B cell (primary cell): ENCODE measurements at regions not wholly inside any gene's neighbourhood (a gene's known extent, or its start where the extent isn't known, plus 50 kb on each side); places are given as distances from the start of the nearest gene placed in this dataset.

ENCODE experiments used
- ATAC-seq: fragments of 200-7000 bp; cut with Tn5 transposase; one replicate; pipeline ENCODE4 v1.10.0; 2021; ENCODE audit warnings: low read depth, mild to moderate bottlenecking, moderate number of reproducible peaks, moderate library complexity
- CTCF ChIA-PET: fragments of 350-600 bp; sonication (Branson Sonifier 250); formaldehyde crosslinking; loops from one replicate; lab custom pipeline; 2021; ENCODE audit warnings: antibody characterized with exemption, inconsistent platforms; lab: Charles Lee
- POLR2A ChIA-PET: fragments of 350-600 bp; sonication (Branson Sonifier 250); formaldehyde crosslinking; loops from one replicate; lab custom pipeline; 2021; ENCODE audit warnings: antibody characterized with exemption; lab: Charles Lee
- DNase-seq: peaks from one replicate; pipeline ENCODE4 v3.0.0; 2013
- H2AFZ ChIP-seq: 2 replicates; pipeline ENCODE4 v1.6.1; 2012; ENCODE audit warnings: mild to moderate bottlenecking, low read depth, low read length; ENCODE audit not compliant: insufficient read depth, poor library complexity, severe bottlenecking
- H3K27ac ChIP-seq, 2 donors: 1 replicate in 1 of 2; 2 replicates in 1 of 2; pipeline ENCODE4 v1.5.1; 2012 to 2013; ENCODE audit warnings: low read length in 2 of 2, mild to moderate bottlenecking in 2 of 2, moderate library complexity in 1 of 2
- H3K27me3 ChIP-seq, 4 experiments: fragments of 200-600 bp in 1 of 4; sonication (generic) in 1 of 4; replicated peaks in 1 of 4; 1 replicate in 2 of 4; 2 replicates in 2 of 4; pipeline versions ENCODE4 v1.6.1 to v1.7.0; 2013 to 2016; ENCODE audit warnings: low read length in 3 of 4, mild to moderate bottlenecking in 2 of 4, mixed read lengths in 1 of 4, moderate library complexity in 1 of 4; ENCODE audit not compliant: insufficient read depth in 4 of 4, control insufficient read depth in 3 of 4; ENCODE audit errors: control extremely low read depth in 1 of 4
- H3K36me3 ChIP-seq, 2 experiments: replicated peaks in 1 of 2; 1 replicate in 1 of 2; 2 replicates in 1 of 2; pipeline versions ENCODE4 v1.6.1 to v1.7.1; 2013; ENCODE audit warnings: low read length in 1 of 2; ENCODE audit not compliant: insufficient read depth in 2 of 2, control insufficient read depth in 1 of 2; ENCODE audit errors: control extremely low read depth in 1 of 2, extremely low read depth in 1 of 2
- H3K4me1 ChIP-seq, 2 donors: fragments of 200-600 bp in 1 of 2; sonication (generic) in 1 of 2; 1 replicate in 1 of 2; 2 replicates in 1 of 2; pipeline versions ENCODE4 v1.5.1 to v1.6.1; 2013 to 2017; ENCODE audit warnings: low read length in 2 of 2; ENCODE audit not compliant: control insufficient read depth in 2 of 2, insufficient read depth in 2 of 2
- H3K4me2 ChIP-seq: replicated peaks from 2 replicates; pipeline ENCODE3; 2012; ENCODE audit warnings: mild to moderate bottlenecking, low read depth, low read length; ENCODE audit not compliant: poor library complexity, severe bottlenecking
- H3K4me3 ChIP-seq, 5 experiments: fragments of 200-600 bp in 1 of 5; sonication (generic) in 1 of 5; 1 replicate in 3 of 5; 2 replicates in 2 of 5; pipeline versions ENCODE4 v1.5.1 to v1.7.0; 2011 to 2016; ENCODE audit warnings: low read length in 4 of 5, mild to moderate bottlenecking in 4 of 5, low read depth in 2 of 5, control low read depth in 1 of 5, moderate library complexity in 1 of 5; ENCODE audit not compliant: insufficient read depth in 1 of 5; ENCODE audit errors: control extremely low read depth in 1 of 5, extremely low read depth in 1 of 5
- H3K79me2 ChIP-seq: fragments of 200-600 bp; sonication (generic); one replicate; pipeline ENCODE4 v1.6.0; 2016; ENCODE audit warnings: low read length; ENCODE audit not compliant: control insufficient read depth, insufficient read depth
- H3K9ac ChIP-seq: fragments of 200-600 bp; sonication (generic); 2 replicates; pipeline ENCODE4 v1.6.1; 2017; ENCODE audit warnings: mild to moderate bottlenecking, low read length, moderate library complexity
- H3K9me3 ChIP-seq, 3 donors: one replicate each; pipeline versions ENCODE4 v1.6.1 to v1.7.1; 2013; ENCODE audit warnings: low read length in 2 of 3; ENCODE audit not compliant: control insufficient read depth in 2 of 3, insufficient read depth in 1 of 3; ENCODE audit errors: control extremely low read depth in 1 of 3
- H4K20me1 ChIP-seq: 2 replicates; pipeline ENCODE4 v1.6.0; 2012; ENCODE audit warnings: mild to moderate bottlenecking, low read length; ENCODE audit not compliant: insufficient read depth, control insufficient read depth, poor library complexity, severe bottlenecking
- H3K27ac Mint-ChIP-seq: one replicate; pipeline ENCODE4 v1.8.0; 2021; ENCODE audit warnings: mixed read lengths
- H3K27me3 Mint-ChIP-seq: one replicate; pipeline ENCODE4 v1.8.0; 2021; ENCODE audit warnings: mixed read lengths
- H3K4me1 Mint-ChIP-seq: one replicate; pipeline ENCODE4 v1.8.0; 2021; ENCODE audit warnings: mixed read lengths
- H3K4me3 Mint-ChIP-seq: one replicate; pipeline ENCODE4 v1.8.0; 2021; ENCODE audit warnings: mixed read lengths
- H3K9me3 Mint-ChIP-seq: one replicate; pipeline ENCODE4 v1.8.0; 2022; ENCODE audit warnings: mixed read lengths; ENCODE audit not compliant: insufficient read depth
- EZH2 ChIP-seq: IDR thresholded peaks from 2 replicates; pipeline ENCODE4 v1.6.1; 2012; ENCODE audit warnings: borderline replicate concordance, low read depth, mild to moderate bottlenecking, moderate library complexity, low read length; ENCODE audit not compliant: insufficient read depth, poor library complexity, severe bottlenecking
- WGBS: methylation state at CpG from one replicate; pipeline ENCODE4 v1.1.5; 2013; ENCODE audit warnings: missing lambda C conversion rate; ENCODE audit not compliant: insufficient coverage; 5-methylcytosine and 5-hydroxymethylcytosine counted together
- intact Hi-C: fragments of 100-400 bp; cut with micrococcal nuclease; formaldehyde crosslinking; loops from one replicate; pipeline ENCODE4 v1.10.0; 2022
- TF ChIP-seq, protein P1 (sequence below): fragments of 200-600 bp; IDR thresholded peaks from one replicate; pipeline ENCODE4 v1.8.0; 2022; ENCODE audit warnings: antibody characterized with exemption, mild to moderate bottlenecking

DNA sequence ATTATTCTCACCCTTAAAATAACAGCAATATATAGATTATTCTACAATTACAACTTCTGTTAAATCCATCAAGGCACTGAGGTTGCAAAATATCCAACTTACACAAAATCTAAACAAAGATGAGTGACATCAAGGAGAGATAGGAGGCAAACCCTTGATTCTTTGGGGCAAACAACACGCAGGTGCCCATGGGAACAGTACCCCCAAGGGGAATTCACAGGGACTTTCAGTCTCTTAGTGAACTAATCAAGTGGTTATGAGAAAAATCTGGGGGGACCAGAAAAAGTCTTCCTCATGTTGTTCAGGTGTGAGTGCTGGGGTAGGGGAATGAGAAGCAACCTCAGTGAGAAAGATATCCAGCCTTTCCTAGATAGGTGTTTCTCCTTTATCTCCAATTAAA, 1107.9 kb downstream of the PLA2G4A start:
- H3K9me3 Mint-ChIP-seq, result no peaks in the 10 kb centered on the region
- no peaks in the 10 kb centered on the region for H3K79me2 ChIP-seq
- TF ChIP-seq, protein P1, sequence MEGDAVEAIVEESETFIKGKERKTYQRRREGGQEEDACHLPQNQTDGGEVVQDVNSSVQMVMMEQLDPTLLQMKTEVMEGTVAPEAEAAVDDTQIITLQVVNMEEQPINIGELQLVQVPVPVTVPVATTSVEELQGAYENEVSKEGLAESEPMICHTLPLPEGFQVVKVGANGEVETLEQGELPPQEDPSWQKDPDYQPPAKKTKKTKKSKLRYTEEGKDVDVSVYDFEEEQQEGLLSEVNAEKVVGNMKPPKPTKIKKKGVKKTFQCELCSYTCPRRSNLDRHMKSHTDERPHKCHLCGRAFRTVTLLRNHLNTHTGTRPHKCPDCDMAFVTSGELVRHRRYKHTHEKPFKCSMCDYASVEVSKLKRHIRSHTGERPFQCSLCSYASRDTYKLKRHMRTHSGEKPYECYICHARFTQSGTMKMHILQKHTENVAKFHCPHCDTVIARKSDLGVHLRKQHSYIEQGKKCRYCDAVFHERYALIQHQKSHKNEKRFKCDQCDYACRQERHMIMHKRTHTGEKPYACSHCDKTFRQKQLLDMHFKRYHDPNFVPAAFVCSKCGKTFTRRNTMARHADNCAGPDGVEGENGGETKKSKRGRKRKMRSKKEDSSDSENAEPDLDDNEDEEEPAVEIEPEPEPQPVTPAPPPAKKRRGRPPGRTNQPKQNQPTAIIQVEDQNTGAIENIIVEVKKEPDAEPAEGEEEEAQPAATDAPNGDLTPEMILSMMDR, result no peak
- TF ChIP-seq EZH2, result no peak
- H4K20me1 ChIP-seq, result no peaks in the 10 kb centered on the region
- no peak overlapping the region for H2AFZ ChIP-seq
- no peak for DNase-seq
- no peaks in the 10 kb centered on the region for H3K4me1 Mint-ChIP-seq
- no peak overlapping the region for H3K4me3 ChIP-seq
- no peaks in the 10 kb centered on the region for H3K27me3 Mint-ChIP-seq
- H3K9ac ChIP-seq, result no peak overlapping the region
- no peak overlapping the region for H3K4me2 ChIP-seq
- H3K27ac Mint-ChIP-seq, result no peak overlapping the region
- no peaks in the 10 kb centered on the region for H3K4me1 ChIP-seq
- H3K36me3 ChIP-seq, result no peaks in the 10 kb centered on the region
- CTCF ChIA-PET, result no interaction called here
- POLR2A ChIA-PET, result no interaction called here
- no peak for ATAC-seq
- intact Hi-C loops, result no loop called here
- H3K27ac ChIP-seq, result no peak overlapping the region
- no peaks in the 10 kb centered on the region for H3K9me3 ChIP-seq
- WGBS, result 75% methylated on average over 1 of the region's 1 CpG
- H3K4me3 Mint-ChIP-seq, result no peak overlapping the region
- no peaks in the 10 kb centered on the region for H3K27me3 ChIP-seq

DNA sequence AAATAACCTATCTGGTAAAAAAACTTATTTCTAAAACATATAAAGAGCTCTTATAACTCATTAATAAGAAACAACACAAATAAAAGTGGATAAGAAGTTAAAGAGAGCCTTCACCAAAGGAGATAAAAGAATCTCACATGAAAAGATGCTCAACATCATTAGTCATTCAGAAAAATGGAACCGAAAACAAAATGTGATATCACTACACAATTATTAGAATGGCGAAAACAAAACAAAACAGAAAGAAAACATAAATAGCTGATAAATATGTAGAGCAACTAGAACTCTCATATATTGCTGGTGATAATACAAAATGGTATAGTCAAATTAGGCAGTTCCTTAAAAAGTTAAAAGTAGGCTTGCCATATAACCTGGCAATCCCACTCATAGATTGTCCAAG, 1109.3 kb downstream of the PLA2G4A start:
- Histone ChIP-seq H3K4me3 (no peak overlapping the region), H3K27me3 (no peaks in the 10 kb centered on the region), H3K79me2 (no peaks in the 10 kb centered on the region), H3K36me3 (no peaks in the 10 kb centered on the region), H3K4me1 (no peaks in the 10 kb centered on the region), H3K9me3 (no peaks in the 10 kb centered on the region), H4K20me1 (no peaks in the 10 kb centered on the region), H3K27ac (no peak overlapping the region), H3K9ac (no peak overlapping the region), H2AFZ (no peak overlapping the region), H3K4me2 (no peak overlapping the region)
- intact Hi-C loops, result no loop called here
- Mint-ChIP-seq H3K9me3 (no peaks in the 10 kb centered on the region), H3K27ac (no peak overlapping the region), H3K4me3 (no peak overlapping the region), H3K27me3 (no peaks in the 10 kb centered on the region), H3K4me1 (no peaks in the 10 kb centered on the region)
- POLR2A ChIA-PET, result no interaction called here
- no CpG with 5 or more reads among the region's 2 CpGs for WGBS
- ATAC-seq, result no peak
- CTCF ChIA-PET, result no interaction called here
- DNase-seq, result no peak
- no peak for TF ChIP-seq EZH2
- TF ChIP-seq, protein P1, result no peak
